GM19240 (cell line): ENCODE measurements at regions not wholly inside any gene's neighbourhood (a gene's known extent, or its start where the extent isn't known, plus 50 kb on each side); places are given as distances from the start of the nearest gene placed in this dataset.
A peak's percentile ranks its signal among the peaks of the same experiment; 100 is the strongest.

Source experiments
- DNase-seq: peaks from one replicate; pipeline ENCODE4 v3.0.0; 2011; ENCODE audit warnings: low spot score; ENCODE audit not compliant: insufficient read length

DNA sequence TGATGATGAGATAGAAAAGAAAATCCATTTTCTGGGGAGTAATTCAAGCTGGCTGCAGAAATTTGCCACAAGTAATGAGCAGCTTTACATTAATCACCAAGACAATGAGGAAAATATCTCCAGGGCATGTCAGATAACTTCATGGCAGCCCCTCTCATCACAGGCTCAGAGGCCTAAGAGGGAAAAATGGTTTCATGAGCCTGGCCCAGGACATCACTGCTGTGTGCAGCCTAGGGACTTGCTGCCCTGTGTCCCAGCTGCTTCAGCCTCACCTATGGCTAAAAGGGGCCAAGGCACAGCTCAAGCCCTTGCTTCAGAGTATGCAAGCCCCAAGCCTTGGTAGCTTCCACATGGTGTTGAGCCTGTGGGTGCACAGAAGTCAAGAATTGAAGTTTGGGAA, 161.7 kb downstream of the OPA1 start:
- DNase-seq, result no peak

DNA sequence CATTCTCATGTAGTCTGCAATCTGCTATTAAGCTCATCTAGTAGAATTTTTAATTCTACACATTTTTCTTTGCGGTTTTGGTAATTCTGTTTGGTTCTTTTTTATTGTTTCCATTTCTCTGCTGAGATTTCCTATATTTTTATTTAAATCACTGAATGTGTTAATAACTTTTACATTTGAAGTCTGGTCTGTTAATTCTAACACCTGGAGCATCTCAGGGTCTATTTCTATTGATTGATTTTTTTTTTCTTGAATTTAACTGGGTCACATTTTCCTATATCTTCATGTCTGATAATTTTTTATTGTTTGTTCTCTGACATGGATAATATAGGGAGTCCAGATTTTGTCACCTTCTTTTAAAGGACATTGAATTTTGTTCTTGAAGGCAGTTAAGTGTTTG, 163.5 kb downstream of the OPA1 start:
- DNase-seq, result no peak

DNA sequence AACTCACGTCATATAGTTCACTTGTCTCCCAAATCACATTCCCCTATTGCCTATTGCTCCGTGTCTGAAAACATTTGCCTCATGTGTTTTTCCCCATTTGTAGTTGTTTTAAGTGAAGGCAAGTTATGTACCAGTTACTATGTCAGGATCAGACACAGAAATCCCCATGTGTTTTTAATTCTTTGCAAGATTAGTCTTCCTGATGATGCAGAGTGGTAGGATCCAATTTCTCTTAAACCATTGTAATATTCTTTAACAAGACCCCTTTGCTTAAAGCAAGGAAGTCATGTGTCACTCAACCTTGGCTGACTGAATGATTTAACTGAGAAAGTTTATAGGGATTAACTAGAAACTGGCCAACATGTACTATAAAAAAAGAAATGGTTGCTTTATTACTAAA, 164.4 kb downstream of the OPA1 start:
- no peak for DNase-seq

DNA sequence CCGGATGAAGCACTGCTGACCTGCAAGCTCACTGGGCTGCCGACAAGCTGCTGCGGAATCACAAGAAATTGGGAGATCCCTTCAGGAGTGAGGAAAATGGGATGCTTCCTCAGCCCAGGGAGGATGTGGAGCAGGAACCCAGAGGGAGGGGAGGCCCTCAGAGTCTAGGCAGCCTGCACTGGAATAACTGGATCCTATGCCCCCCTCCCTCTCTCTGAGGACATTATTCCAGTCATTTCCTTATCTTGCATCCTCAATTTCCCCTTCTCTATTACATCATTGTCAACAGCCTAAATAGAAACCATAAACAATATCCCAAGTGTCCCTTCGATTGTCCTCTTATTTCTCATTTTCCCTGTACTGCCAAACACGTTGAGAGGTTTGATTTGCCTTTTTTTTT, 169.0 kb downstream of the OPA1 start:
- no peak for DNase-seq

DNA sequence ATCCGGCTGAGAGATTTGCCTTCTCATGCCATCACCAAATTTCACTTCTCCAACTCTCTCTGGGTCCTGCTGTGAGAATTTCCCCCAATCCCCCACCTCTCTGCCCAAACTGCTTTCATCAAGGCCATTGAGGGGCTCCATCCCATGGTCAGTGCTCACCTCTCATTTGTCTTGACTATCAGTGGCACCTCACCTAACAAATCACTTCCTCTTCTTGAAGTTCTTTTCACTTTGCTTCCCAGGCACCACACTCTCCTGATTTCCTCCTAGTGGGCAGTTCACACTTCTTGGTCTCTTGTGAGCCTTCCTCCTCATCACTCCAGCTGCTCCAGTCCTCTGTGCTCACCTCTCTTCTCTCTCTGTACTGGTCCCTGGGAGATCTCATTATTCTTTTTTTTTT, 169.6 kb downstream of the OPA1 start:
- DNase-seq, result no peak

DNA sequence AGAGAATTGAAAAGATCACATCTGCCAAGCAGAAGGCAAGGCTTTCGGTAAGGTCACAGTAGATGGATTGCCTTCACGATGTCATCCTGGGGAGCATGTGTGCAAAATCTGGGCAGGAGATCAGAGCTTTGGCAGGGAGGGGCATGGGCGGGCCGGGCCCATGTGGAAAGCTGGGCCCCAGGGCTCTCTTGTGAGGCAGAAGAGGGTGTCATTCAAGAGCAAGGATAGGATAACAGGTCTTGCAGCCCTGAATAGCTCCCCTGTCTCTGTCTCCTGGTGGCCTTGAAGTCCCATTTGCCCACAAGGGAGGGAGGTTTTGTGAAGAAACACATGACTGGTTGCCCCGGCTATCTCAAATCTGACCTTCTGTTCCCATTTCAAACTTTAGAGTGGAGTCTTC, 172.0 kb downstream of the OPA1 start:
- DNase-seq, result no peak

DNA sequence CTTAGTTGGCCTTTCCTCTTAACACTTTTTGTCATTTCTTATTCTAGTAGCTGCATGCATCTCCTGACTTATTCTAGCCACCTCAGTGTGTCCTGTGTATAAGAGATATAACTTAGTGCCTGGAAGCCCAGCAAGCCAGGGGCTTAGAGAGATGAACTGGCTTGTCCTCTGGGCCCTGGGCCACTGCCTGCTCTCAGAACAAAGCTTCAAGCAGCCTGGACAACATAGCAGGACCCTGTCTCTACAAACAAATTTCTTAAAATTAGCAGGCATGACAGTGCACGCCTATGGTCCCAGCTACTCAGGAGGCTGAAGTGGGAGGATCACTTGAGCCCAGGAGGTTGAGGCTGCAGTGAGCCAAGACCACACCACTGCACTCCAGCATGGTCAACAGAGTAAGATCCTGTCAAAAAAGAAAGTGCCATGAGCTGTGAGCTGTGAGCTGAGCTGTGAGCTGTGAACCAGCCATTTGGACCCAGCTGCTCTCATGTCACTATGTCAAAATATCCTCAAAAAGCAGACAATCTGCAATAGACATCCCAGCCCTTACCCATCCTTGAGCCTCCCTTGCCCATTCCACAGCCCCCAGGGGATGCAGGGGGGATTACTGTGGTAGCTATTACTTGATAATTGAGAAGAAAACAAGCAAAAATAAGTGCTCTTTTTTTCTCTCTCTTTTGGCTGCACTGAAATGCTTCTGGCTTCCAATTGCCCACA, 174.5 kb downstream of the OPA1 start:
- DNase-seq, result no peak

DNA sequence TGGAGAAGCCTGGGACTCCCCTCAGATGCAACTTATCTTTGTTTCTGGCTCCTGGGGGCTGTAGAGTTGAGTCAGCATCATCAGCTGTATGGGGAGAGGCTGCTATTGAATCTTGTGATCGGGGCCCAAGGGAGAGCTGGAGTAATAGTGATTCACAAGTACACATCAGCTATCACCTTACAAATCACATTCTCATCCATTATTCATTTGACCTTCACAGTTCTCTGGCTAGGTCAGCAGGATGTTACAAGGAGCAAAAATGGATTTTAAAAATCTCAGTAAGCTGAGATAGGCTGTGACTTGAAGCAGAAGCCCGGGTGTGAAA, 175.0 kb downstream of the OPA1 start:
- no peak for DNase-seq

DNA sequence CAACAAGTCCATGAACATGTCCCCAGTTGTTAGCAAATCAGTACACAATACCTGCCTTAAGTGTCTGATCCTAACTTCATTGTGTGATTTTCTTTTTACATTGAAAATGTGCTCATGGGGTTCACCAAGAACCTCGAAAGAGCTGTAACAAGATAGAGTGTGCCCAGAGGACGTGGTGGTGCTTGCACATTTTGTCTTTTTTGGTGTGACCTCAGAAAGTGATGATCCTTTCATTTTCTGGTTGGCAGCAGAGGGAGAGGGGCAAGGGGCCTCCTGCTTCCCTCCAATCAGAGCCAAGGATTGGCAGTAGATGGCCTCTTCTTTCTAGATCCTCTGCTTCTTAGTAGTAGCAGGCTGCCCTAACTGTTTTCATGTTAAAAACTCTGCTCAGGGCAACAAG, 176.4 kb downstream of the OPA1 start:
- no peak for DNase-seq

DNA sequence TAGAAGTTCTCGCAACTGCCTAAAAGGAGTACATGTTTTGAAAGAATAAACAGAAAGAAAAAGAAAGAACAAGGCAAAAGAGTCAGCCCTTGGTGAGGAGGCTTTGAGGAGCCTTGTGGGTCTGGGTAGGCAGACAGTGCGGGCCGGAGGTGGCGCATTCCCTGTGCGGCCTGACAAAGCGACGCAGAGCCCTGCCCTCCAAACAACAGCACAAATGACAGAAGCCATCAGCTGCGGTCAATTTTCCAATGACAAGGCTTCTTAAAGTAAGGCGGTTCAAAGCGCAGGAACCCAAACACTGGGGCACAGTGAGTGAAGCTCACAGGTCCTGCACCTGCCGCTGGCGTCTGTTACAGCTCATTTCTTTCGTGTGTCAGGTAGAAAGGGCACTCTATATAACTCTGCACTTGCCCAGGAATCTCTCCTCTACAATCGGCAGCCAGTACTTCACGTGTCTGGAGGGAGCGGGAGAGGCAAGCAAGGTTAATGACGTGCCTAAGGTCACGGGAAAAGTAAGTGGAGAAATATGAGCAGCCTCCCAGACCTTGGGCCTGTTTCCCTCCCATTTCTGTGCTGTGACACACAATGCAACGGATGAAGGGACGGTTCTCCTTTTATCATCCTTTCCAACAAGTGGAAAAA, 178.1 kb downstream of the OPA1 start:
- no peak for DNase-seq

DNA sequence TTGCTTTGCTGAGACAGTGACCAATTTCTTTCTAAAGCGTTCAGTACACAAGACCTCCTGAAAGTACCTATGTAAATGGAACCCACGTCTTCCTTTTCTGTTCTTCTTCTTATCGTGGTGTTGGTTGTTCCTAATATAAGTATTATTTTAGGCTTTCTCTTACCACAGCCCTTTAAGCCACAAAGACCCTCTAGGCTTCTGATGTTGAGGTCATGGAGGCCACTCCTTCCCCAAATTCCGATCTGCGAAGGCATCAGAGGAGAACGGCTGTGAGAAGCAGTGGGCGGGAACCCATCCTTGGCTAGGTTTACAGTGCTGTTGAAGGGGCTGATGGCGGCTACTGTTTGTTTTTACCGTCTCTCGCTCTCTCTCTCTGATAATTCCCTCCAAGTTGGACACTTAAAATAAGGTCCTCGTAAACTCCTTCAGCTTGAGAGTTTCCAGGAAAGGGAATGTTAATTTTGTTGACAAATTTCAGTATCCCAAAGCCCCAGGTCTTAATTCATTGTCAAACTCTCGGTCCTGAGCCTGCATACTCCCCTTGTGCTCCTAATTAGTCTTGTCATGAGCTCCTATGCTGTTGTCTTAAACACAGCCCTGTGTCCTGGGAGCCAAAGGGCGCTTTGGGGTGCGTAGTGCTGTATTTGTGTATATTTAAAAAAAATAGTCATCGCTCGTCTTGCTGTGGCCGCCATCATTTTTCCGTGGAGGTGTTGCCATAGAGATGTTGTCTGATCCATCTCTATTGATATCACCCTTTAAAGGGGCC, 178.8 kb downstream of the OPA1 start:
- DNase-seq, result no peak

DNA sequence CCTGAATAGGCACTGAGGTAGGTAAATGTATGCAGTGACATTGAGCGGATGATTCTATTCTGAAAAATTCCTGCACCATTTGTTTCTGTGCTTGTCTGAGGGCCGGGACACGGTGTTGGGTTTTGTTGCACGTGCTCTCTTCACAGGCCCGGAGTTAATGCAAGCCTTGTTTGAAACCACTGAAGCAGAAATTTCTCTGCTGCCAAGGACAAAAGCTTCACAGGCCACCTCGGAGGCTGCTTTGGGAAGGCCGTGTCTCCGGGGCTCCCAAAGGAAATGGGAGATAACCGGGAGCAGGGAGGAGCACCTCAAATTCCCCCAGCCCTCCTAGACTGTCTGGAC, 179.4 kb downstream of the OPA1 start:
- DNase-seq, result no peak

DNA sequence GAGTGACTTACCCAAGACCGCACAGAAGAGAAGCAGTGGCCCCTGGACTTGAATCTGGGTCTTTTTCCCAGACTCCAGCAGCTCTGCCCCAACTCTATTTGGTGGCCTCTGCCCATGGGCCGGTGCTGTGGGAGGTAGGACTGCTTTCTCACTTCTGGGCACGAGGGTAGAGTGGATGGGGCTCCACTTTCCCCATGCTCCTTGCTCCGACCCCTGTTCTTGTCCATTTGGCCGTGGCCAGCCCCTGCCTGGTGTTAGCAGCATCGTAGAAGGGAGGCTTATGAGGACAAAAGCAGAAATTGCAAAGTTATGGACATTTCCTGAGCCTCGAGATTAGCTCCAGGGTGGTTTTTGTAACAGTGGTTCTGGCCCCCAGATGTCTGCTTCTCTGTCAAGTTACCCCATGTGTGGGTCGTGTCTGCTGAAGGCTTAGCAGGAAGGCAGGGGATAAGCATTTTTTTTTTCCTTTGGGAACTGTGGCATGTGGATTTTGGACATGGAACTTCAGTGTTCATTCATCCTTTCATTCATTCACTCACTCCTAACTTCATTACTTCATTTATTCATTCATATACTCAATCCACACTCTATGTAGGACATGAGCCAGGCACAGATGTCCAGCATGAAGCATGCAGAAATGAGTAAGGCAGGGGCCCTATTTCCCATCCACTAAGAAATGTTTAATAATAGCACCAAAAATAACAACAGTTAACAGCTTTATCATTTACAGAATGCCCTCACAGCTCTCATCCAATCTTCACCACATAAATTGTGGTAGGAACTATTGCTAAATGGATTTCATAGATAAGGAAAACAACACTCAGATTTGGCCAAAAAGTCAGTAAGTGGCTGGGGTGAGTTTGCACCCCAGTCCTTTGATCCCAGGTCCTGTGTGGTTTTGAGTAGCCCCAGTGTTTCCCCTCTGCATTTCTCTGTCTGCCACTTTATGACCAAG, 180.5 kb downstream of the OPA1 start:
- DNase-seq, result no peak

DNA sequence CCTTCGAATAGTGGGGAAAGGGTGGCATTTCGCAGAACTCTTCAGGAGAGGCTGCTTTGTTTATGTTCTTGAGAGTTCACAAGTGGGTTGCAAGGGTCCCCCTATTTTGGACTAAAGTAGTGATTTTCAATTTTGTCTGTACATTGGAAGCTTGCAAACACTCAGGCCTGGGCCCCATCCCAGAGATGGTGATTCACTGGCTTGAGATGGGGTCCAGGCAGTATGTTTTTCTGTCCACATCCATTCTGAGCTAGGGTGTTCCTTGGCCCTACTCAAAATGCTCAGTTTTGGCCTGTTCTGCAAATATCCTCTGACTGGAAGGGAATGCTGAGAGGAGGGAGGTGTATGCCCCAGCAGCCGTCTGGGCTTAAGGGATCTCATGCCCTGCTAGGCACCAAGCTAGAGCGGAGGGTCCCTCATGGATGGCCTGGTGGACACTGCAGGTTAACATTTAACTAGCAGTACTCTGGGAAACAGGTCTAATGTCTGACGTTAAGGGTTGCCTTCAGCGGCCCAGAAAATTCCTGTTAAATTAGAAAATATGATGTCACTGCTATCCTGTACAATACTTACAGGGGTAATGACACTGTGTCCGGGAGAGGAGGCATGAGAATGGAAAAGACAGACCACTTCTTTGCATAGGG, 181.4 kb downstream of the OPA1 start:
- no peak for DNase-seq

DNA sequence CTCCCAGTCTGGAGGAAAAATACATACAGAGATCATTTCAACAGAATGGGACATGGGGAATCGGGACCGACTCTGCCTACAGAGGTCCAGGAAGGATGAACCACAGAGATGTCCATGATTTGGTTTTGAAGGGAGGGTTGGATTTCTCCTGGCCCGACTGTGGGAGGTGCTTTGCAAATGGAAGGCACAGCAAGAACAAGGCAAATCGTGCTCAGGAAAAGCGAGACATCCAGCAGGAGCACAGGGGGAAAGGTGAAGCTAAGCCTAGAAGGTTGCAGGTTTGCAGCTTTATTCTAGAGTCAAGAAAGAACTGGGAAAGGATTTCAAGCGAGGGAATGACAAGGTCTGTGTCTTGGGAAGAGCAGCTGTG, 181.9 kb downstream of the OPA1 start:
- no peak for DNase-seq

DNA sequence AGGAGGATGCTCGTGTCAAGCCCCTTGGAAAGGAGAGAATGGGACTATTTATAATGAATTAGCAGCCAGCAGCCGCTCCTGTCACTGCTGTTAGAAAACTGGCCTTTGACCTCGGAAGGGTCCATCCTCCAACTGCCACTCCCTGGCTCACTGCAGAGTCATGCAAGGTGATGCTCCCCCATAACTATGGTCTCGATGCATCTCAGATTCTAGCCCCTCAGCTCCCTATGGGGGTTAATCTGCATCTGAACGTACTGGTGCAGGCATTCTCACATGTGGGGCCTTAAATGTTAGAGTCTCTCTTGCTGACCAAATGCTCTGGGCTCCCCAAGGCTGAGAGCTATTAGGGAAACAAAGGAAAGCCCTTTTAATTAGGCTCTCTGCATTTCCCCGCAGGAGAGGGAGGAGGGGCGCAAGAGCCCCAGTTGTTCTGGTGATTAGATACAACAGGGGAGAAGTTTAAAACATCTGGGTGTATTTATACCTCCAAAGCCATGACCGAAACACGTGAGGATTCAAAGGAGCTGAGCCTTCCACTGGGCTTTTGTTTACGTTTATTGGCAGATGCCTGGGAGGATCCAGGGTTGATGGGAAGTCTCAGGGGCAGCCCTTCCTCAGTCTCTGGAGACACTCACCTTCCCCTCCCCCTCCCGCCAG, 182.5 kb downstream of the OPA1 start:
- DNase-seq, result no peak

DNA sequence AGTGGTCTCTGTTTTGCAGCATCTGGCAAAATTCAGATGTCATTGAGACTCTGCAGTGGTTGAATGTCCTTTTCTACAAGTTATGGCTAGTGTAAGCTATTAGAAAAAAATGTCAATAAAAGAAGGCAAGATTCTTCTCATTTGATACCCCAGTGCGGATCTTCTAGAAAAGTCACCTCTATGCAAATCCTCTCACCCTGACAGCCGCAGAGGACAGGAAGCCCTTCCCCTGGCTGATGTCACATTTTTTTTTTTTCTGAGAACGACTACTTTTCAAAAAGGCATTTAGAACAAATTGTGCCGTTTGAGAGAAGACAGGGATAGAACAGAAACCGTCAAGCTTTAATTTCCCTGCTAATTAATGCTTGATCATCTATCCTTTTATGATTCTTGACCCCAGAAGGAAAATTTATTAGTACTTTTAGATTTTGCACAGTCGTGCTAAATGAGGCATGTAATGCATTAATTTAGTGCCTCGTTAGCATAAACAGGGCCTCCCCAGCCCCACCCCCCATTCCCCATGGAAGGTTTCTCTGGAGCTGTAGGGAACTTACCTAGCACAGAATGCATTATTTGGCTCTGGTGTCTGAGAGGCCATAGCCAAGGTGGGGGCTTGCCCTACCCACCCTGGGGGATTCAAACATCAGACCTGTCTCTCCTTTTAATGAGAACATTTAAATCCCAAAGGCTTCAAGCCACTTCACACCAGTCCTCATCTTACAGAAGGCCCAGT, 183.8 kb downstream of the OPA1 start:
- peak; percentile 33 for DNase-seq

DNA sequence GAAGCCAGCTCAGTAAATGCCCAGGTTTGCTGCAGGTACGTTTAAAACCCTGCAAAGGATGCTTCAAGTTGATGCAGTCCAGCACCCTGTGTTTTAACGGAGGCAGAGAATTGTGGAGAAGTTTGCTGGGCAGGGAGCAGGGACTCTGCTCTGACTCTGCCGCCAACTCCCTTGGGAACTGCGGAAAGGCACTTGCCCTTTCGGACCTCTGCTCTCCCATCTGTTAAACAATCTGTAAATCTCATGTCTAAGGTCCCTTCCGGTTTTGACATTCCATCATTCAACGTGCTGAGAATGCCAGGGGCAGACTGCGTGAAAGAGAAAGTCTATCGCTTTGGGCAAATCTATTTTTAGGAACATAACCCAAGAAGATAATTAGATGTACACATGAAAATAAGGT, 184.5 kb downstream of the OPA1 start:
- DNase-seq, result no peak

DNA sequence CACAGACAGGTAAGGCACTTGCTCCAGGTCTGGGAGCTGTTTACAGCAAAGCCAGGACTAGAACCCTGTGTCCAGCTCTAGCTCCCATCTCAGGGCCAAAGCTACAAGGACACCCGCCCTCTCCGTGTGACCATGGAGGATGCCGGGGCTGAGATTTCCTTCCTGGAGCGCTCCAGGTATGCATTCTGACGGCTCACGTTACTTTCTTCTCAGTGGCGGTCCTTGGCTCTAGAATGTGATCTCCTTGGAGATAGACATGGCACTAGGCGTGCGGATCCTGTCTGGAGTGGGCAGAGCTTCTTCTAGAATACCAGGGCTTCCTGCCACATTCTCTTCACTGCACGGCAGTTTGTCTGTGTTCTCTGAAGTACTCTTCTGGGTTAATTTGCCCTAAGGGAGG, 185.7 kb downstream of the OPA1 start:
- DNase-seq, result no peak

DNA sequence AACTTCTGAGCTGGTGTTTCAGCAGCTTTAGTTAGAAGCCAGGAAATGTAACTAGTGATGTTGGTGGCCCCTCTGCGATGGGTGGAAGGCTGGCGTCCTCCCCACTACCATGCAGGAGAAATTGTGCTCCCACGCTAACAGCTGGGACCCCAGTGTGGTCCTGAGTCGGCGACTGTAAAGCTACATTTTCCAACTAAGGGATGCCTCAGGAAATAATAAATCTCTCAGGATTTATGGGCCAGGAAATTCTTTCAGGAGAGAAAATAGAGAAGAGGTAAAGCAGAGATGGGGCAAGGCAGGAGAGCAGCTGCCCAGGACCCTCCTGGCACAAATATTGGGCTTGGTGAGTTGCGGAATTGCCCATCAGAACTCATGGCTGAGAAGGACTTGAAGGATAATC, 186.9 kb downstream of the OPA1 start:
- no peak for DNase-seq
